ENCODE measurements at regions not wholly inside any gene's neighbourhood (a gene's known extent, or its start where the extent isn't known, plus 50 kb on each side); places are given as distances from the start of the nearest gene placed in this dataset.
"Not testable (repeated sequence)": the region's sequence is repeated elsewhere in the genome, so short reads cannot be mapped to it uniquely, and the experiment has no call there.

DNA sequence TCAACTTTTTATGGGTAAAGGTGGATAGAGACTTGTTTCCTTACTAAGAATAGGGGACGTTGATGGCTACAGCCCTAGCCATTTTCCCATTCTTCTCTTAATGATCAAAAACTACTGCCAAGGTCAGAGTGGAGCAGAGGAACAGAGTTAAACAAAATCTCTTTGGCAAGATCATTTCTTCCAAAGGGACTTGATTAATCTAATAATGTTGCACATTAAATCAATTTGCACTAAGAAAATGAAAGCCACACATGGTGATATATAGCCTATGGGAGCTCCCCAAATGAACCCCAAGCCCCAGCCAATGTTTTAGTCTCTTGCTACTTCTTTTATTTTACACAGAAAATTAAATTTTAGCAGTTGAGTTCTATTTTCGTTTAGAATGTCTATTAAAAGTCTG is 954.5 kb upstream of the SOX9 start:
- DNase-seq, result no peak

DNA sequence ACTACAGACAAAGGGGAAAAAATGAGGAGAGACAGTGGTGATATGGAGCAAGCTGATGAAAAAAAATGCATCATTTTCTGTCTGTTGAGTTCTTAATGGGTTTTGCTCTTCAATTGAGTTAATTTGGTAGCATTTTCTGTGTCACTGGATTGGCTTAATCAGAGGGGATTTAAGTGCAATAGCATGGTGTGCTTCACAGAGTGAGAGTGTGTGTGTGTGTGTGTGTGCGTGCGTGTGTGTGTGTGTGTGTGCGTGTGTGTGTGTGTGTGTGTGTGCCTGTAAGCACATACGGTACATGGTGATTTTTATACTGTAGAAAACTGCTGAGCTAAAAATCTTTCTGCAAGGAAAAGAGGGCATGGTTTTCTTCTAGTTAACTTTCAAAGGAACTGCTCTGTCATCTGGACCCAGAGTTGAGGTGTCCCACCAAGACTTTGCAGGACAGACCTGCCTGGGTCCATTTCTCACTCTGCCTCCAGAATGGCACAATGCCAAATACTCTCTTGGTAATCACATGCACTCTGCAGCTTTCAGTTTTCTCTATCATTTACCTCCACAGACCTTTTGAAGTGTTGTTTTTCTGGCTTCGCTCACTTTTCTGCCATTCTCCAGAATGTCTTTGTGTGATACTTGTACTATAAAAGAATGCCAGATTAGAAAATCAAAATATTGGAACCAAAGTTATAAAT is 952.6 kb upstream of the SOX9 start:
- no peak for DNase-seq

DNA sequence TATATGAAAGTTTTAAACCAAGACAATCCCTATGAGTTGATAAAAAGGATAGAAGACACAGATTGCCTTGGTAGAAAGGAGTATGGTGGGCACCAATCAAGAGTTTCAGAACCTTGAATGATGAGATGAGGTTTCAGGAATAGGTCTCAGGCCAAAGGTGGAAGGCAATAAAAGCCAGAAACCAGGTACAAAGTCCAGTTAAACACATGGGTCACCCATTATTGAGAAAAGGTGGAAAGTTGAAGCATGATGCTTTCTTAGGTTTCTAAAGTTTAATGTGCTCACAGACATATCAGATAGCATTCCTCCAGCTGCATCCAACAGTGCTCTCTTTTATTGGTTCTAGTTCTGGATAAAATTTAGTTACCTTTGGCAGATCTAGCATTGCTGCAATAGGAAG is 950.8 kb upstream of the SOX9 start:
- no peak for DNase-seq

DNA sequence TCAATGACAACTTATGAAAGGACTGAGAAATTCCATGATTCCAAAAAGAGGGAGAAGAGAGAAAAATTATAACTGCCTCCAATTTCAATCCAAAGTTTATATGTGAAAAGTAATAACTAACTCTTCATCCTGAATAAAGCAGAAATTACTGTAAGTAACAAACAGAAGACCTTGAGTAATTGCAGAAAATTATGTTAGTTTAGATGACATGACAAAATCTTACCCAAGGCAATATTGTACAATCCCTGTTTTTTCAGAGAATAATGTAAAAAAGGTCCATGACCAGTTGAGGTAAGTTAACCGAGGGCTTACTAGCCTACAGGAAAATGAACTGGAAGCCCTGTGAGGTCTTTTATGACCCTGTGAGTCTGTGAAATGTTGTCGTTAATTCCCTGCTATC is 949.5 kb upstream of the SOX9 start:
- no peak for DNase-seq

DNA sequence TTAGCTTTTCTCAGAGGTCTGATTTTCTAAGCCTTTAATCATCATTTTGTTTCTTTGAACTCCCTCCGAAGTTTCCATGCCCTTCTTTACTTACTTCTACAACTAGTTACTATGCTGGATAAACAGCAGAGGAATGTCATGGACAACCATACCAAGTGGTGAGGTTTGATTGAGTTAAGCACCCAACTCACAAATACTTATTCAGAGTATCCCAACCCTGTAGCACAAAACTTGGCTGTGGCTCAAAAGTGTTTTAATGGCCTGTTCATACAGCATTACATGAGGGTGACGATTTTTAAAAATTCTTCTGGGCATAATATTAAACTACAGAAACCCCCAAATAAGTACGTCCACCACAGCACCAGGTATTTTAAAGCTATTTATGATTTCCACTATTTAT is 946.8 kb upstream of the SOX9 start:
- no peak for DNase-seq

DNA sequence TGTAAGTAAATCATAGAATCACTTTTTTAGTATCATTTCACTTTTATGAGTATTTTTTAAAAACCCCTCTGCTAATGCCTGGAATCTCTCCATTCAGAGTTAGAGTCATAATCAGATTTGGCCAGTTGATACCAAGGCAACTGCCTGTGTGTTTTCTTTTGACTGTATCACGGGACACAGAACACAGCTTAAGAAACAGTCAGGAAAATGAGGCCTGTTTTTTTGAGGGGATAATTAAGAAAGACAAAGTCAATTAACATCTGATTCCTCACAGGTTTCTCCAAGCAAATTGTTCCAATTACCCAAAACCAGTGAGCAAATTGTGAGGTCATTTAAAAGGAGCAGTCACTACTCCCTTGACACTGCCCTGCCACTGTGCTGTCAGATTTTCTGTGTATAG is 944.5 kb upstream of the SOX9 start:
- DNase-seq, result no peak

DNA sequence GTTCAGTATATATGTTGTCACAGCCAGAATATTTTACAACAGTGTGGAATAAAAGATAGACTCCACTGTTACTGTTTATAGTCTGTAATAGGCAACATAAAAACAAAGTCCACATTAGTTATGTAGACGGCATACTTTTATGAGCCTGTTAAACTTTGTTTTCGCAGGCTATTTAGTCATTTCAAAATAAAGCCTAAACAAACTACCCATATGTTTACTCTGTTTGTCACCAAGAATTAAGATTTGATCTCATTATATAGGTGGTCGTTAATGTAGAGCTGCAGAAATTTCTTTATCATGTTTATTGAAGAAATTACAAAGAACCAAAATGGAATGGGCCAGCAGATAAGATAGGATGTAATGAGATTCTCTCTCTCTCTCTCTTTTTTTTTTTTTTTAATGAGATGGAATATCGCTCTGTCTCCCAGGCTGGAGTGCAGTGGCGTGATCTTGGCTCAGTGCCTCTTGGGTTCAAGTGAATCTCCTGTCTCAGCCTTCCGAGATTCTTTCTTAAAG is 943.8 kb upstream of the SOX9 start:
- DNase-seq, result no peak

DNA sequence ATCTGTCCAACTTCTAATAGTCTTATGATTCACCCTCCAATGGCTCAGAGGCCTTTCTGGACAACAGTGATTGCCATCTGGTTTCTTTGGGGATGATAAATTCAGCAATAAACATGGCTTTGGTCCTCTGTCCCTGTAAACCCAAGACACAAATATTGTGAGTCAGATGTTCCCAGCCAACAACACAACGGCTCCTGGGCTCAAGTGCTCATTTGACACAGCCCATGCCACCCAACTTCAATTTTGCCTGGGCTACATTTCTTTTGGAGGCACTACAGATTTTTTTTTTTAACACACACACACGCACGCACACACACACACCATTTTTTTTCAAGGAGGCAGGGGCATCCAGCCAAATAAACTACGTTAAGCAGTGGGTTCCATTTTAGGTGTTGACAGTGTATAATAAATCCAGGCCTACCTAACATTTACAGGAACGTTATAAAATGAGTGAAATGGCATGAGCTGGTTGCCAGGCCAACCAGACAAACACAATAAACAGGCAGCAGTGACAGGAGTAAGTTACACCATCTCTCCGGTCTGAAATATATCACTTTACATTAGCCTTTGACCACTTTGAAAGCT is 939.9 kb upstream of the SOX9 start:
- no peak for DNase-seq

DNA sequence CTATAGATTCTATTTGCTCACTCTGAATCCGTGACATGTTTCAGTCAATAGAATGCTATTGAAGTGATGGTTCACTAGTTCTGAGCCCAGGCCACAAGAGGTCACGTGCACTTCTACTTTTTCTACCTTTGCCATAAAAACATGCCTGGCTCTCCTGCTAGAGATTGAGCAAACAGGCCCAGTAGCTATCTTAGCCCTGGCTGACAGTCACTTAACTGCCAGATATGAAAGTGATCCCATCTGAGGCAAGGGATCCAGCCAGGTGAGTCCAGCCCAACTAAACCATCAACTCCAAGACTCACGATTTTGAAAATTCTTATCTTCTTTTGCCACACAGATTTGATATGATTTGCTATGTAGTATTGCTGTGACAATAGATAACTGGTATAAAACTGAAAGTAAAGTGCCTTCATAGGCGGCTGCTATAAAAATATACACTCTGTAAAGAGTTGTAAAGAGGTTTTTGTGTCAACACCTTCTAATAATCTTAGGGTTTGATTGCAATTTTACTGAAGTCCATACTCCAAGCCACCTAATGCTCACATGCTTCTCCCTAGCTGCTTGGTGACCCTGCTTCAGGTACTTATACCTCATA is 937.7 kb upstream of the SOX9 start:
- DNase-seq, result no peak

DNA sequence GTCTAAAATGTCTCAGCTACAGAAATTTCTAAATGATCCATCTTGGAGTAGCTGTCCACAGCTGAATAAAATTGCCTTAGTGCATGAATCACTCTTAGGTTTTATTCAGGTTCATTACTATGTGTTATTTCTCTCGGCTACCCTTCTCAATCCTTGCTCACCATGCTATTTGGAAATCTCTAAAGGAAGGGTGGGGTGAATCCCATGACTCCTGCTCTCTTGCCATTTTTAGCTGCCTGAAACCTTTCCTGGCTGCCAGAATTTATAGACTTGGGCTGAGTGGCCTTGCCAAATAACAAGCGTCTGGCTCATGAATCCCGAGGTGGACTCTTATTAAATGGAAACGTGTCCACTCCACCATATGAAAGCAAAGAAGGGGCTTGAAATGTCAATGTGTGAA is 936.1 kb upstream of the SOX9 start:
- DNase-seq, result no peak

DNA sequence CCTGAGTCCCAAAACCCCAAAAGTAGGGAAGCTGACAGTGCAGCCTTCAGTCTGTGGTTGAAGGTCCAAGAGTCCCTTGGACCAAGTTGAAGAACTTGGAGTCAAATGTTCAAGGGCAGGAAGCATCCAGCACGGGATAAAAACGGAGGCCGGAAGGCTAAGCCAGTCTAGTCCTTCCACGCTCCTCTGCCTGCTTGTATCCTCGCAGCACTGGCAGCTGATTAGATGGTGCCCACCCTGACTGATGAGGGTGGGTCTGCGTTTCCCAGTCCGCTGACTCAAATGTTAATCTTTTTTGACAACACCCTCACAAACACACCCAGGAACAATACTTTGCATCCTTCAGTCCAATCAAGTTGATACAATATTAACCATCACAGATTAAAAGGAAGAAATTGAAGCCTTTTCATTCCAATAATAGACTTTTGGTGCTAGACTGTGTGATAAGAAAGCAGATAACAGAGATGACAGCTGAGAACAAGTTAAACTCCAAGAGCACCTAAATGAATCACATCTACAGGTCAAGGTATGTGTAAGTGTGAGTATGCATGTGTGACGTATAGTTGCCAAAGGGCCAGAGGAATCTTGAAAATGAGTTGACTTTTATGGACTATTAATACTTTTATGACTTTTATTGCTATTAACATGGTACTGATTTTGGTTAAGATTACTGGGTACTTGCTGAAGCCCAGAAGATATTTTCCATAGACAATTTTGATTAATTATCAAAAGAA is 933.5 kb upstream of the SOX9 start:
- DNase-seq, result no peak

DNA sequence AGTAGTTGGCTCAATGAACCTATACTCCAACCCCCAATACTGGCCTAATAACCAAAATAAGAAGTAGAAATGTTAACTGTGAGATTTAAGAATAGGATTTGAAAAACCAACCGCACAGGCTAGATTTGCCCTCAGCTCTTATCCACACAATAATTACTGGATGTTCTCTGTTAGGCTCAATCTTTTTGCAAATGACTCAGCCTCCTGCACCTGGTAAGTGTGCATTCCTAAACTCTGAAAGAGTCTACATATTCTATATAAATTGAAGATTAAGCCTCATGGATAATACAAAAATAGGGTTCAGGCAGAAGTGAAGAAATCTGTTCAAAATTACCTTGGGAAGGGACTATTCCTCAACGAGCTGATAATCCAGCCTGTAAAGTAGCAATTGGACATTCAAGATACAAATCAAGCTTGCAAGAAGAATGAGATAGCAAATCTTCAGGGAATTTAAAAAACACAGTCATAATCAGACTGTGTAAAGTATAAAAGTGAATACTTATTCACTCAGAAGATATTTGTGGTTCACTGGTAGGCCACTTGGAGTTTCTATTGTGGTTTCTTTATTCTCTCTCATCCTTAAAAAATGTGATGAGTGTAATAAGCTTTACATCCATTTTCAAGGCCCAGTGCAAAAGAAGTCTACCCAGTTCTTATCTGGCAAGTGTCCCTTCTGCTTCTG is 931.9 kb upstream of the SOX9 start:
- no peak for DNase-seq

DNA sequence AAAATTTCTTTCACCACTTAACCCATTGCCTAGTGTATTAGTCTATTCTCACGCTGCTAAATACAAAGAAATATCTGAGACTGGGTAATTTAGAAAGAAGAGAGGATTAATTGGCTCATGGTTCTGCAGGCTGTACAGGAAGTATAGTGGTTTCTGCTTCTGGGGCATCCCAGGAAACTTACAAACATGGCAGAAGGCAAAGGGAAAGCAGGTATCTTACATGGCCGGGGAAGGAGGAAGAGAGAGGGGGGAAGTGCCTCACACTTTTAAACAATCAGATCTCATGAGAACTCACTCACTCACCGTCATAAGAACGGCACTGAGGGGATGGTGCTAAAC is 931.4 kb upstream of the SOX9 start:
- no peak for DNase-seq

DNA sequence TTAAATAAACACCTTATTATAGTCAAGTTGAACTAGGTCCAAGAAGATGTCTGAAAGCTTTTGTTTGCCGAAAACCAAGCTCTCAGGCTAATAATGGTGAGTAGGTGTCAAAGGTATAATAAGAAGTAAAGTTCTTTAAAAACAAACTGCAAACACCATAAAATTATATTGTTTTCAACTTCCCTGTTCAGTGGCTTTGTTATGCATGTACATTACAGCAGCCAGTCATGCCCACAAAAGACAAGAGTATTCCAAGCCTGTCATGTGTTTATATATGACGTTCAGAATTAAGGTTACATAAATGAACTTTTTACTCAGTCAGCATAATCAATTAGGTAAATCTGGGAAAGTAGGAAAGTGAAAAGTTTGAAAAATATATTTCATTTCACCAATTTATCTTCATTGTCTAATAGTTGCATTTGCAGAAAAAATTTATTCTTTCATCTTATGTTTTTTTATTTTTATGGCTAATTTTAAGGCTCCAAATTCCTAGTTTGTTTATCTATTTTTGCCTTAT is 928.7 kb upstream of the SOX9 start:
- no peak for DNase-seq

DNA sequence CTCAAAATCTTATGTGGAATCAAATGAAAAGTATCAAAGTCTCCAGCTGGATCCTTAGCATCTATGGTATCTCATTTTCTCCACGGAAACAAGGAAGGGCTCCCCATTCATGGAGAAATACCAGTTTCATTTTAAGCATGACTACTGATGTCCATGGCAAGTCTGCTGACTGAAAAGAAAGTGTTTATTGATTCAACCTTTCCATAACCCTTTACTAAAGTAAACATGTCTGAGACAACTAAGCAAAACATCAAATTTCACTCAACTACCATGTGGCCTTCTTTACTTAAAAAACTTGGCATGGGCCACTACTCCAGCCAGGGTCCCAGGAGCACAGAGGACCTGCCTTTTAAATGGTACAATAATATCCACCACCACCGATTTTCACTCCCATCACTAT is 928.0 kb upstream of the SOX9 start:
- no peak for DNase-seq

DNA sequence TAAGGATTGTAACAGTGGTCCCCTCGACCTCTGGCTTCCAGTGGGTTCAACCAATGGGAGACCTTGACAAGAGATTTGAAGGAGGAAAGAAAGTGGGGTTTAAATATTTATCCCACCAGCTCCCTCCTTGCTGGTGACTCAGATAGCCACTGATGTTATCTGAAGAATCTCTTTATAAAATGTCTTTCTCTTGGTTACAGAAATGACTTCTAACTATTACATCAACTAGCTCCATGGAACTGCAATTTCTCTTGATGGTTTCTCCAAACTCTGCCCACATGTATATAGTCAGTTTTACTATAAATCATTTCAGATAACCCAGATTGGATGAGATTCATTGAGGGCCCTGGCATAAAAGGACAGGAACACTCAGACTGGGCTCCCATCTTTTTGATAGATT is 920.2 kb upstream of the SOX9 start:
- no peak for DNase-seq

DNA sequence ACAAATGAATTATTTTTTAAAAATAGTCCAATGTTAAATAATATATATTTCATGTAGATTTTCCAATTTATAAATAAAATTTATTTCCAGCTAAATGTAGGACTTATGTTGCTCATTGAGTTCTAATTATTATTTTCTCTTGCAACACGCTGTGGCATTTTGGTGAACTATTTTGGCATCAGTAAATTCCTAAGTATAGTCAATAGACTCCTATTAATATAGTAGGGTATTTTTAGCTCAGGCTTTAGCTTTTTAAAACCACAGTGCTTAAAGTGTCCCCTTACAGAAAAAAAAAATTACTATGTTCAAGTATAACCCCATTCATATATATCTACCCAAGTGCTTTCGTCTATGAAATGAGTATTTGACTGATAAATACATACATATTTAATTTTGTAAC is 919.2 kb upstream of the SOX9 start:
- DNase-seq, result no peak

DNA sequence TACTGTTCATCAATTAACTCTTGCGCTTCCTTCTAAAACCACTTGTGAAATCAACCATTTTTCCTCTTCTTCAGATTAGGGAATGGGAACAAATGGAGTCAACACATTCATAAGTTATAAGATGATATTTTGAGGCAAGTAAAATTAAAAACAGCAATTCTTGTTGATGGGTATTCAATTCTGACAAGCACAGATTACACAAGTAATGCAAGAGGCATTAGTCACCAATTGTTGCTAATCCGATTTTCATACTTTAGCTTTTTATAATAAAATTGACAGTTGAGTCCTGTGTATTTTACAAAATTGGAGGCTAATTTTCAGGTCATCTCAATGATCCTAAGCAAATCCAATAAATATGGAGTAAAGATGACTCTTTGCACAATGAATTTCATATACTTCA is 918.4 kb upstream of the SOX9 start:
- no peak for DNase-seq

DNA sequence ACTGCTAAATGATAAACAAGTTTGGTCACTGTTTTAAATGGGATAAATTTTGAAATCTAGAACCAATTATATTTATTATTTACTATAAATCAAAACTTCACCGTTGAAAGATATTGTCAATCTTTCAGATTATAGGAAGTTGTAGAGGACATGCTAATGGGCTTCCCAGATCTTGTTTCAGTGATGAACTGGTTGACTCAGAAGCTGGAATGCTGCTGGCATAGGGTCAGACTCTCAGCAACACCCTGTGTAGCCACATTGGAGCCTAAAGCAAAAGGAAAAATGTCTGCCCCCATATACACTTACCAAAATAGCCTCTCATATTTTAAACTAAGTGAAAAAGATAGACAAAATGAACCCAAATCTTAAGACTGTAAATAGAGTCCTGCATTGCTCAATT is 916.9 kb upstream of the SOX9 start:
- DNase-seq, result no peak

DNA sequence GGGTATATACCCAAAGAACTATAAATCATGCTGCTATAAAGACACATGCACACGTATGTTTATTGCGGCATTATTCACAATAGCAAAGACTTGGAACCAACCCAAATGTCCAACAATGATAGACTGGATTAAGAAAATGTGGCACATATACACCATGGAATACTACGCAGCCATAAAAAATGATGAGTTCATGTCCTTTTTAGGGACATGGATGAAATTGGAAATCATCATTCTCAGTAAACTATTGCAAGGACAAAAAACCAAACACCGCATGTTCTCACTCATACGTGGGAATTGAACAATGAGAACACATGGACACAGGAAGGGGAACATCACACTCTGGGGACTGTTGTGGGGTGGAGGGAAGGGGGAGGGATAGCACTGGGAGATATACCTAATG is 914.9 kb upstream of the SOX9 start:
- DNase-seq, result not testable (repeated sequence)

DNA sequence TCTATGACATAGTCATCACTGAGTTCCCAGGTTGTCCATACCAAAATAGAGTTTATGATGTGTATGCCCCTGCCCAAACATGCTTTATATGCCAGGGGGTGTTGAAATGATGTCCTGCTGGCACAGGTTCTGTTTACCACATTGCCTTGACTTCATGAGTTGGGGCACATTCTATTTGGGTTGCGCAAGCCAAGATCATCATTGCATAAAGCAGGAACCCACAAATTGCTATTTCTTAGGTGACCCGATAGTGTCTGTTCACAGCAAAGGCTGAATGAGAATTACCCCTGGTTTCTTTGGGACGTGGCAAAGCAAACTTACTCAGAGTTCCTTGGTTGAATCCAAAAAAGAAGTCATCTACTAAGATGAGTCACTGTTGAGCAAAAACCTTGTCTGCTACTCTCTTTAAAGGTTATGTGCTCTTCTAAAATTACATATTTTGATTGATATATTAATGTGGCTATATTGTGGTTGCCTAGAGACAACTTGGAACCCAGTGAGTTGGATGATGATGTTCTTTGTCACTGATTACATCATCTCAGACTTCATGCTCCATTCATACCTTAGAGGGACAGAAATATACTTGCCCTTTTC is 912.6 kb upstream of the SOX9 start:
- DNase-seq, result no peak

DNA sequence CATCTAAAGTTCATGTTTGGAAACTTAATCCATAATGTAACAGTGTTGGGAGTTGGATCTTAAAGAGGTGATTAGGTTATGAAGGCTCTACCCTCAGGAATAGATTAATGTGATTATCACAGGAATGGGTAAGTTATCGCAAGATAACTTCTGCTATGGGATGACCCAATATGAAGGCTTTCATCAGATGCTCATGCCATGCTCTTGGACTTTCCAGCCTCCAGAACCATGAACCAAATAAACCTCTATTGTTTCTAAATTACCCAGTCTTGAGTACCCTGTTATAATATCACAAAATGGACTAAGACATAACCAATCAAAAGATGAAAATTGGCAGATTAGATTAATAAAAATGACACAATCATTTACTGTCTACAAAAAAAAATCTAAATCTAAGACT is 906.9 kb upstream of the SOX9 start:
- DNase-seq, result no peak

DNA sequence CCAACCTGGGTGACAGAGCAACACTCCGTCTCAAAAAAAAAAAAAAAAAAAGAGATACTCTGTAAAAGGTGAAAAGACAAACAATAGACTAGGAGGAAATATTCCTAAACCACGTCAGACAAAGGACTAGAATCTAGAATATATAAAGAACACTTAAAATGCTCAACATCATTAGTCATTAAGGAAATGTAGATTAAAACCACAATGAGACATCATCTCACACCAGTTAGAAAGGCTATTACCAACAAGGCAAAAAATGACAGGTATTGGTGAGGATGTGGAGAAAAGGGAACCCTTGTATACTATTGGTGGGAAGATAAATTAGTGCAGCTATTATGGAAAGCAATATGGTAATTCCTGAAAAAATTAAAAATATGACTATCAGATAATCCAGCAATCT is 903.1 kb upstream of the SOX9 start:
- DNase-seq, result no peak
